ENCODE measurements at regions not wholly inside any gene's neighbourhood (a gene's known extent, or its start where the extent isn't known, plus 50 kb on each side); places are given as distances from the start of the nearest gene placed in this dataset.
"Not testable (repeated sequence)": the region's sequence is repeated elsewhere in the genome, so short reads cannot be mapped to it uniquely, and the experiment has no call there.

DNA sequence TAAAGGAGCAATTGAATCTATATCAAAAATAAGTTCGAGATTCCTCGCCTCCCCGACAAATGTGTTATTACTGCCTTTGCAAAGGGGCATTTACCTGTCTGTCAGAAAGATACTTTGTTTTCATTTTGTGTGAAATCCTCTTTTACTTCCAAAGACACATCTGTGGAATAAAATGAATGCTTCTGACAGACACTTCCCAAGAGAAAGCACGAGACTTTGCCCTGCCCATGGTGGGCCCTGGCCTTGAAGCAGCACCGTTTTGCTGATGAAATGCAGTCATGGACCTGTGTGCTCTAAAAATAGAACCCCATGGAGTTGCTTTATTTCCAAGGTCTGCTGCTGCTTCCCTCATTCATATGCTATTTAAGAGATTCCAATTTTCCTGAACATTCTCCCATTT lies 85.9 kb upstream of the USP47 start:
- DNase-seq: no peak

DNA sequence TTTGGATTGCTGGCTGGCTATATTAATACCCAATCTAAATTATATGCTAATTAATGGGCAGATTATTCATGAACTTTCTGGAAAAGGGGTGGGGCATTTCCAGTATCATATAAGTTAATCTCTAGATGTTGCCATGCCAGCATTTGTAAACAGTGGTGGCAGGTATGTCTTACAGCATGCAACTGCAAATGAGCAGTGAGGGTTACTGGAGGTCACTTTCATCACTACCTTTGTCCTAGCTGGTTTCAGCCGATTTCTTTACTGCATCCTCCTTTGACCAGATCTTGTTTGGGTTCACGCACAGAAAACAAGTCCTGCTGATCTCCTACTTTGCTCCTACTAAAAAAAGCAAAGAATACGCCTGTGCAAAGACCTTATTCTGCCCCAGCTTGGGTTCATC lies 89.1 kb upstream of the USP47 start:
- DNase-seq: no peak

DNA sequence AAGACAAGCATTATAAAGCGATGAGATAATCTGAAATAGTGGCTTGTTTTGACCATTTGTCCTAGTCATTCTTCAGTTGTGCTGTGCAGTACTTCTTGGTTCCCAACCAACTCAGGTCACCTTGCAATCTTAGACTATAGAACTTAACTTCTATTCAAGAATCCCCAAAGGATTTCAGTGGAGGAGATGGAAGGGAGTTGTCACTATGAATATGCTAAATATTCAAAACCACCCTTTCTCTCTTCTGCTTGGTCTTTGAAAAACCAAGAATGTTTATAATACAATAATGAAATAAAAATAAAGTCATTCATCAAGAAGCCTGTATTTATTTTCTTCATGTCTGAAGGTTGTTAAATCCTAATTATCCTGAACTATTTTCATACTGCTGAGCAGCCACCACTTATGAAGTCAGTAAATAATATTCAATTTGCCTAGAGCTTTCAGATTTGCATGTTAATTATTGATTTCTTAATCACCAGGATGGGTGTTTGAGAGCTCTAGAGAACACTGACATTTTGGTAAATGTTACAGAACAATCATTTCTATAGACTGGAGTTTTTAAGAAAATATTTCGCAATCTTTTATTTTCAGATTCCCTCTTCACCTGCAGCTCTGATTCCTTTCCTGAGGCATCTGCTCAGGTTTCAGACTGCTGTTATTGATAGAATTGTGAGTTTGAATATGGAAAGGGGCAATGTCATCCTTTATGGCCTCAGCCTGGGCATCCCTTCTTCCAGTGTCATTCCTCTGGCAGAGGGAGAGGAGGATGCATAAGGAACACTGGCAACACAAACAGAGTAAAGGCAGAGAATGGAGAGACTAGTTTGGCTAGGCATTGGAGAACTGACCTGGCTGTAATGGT lies 91.5 kb upstream of the USP47 start:
- no peak for DNase-seq

DNA sequence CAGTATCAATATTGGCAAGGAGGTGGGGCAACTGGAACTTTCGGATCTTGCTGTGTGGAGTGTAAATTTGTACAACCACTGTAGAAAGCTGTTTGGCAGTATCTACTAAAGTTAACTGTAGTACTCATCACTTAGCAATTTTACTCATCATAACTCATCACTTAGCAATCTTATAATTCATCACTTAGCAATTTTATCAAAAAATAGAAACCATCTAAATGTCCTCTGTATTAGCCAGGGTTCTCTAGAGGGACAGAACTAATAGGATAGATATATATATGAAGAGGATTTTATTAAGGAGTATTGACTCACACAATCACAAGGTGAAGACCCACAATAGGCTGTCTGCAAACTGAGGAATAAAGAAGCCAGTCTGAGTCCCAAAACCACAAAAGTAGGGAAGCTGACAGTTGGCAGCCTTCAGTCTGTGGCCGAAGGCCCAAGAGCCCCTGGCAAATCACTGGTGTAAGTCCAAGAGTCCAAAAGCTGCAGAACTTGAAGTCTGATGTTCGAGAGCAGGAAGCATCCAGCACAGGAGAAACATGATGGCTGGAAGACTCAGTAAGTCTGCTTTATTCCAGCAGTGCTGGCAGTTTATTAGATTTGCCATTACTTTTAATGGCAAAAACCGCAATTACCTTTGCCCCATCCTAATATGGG lies 92.9 kb upstream of the USP47 start:
- no peak for DNase-seq

DNA sequence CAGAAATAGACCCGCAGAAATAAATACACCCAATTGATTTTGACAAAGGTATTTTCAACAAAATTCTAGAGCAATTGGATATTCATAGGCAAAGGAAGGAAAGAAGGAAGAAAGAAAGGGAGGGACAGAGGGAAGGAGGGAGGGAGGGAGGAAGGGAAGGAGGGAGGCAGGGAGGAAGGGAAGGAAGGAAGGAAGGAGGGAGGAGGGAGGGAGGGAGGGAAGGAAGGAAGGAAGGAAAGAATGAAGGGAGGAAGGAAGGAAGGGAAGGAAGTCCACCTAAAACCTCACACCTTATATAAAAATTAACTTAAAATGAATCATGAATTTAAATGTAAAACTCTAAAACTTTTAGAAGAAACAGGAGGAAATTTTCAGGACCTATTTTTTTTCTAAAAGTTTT lies 94.2 kb upstream of the USP47 start:
- DNase-seq: no peak

DNA sequence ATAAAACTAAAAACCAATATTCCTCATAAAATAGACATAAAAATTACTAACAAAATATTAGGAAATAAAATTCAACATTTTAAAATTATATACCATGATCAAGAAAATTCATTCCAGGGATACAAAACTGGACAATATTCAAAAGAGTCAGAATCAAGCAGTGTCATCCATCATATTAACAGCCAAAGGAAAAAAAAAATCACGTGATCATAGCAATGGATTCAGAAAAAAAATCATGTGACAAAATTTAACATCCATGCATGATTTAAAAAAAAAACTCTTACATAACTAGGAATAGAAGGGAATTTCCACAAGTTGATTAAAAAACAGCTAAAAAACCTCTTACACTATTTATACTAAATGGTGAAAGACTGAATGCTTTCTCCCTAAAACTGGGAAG lies 95.3 kb upstream of the USP47 start:
- DNase-seq: no peak

DNA sequence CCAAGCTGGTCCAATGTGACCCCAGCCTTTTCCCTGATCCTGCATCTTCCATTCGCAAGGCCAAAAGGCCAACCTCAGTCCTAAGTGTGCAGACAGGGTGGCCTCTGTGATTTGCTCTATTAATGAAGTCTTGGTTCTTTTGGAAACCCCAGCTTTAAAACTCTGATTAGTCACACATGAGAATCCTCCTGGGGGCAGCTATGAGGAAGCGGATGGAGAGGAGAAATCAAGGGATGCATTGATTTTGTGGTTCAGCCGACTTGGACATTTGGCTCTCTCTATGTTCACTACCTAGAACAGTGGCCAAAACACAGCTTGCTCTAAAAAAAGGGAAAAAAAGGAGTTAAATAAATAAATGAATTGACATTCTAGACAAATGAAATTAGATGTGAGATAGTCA lies 98.6 kb upstream of the USP47 start:
- DNase-seq: no peak

DNA sequence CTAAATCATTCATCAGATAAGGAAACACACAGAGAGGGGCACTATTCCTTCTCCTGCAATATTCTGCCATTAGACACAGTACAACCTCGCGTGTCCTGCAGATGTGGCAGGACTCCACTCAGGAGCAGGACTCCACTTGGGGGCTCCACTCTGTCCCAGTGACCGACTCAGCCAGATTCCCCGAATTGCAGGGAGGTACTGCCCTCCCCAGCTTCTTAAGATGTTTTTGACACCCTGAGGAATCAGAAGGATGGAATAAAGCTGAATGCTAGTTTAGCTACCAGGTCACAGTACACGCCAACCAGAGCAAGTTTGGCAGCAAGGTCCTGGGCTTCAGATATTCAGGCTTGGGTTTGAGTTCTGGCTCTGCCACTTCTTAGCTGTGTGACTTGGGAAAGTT lies 99.3 kb upstream of the USP47 start:
- no peak for DNase-seq

DNA sequence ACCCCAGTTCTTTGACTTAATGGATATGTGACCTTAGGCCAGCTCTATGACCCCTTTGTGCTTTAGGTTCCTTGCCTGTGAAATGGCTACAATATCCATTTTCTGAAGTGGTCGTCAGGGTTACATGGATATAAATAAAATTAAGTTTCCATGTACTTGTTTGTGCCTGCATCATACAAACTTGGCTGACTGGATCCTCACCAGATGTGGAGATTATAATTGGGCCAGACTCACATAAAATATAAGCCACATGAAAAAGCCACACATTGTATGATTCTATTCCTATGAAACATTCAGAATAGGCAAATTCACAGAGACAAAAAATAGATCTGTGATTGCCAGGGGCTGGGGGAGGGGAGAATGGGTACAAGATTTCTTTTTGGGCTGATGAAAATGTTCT lies 100.9 kb upstream of the USP47 start:
- no peak for DNase-seq

DNA sequence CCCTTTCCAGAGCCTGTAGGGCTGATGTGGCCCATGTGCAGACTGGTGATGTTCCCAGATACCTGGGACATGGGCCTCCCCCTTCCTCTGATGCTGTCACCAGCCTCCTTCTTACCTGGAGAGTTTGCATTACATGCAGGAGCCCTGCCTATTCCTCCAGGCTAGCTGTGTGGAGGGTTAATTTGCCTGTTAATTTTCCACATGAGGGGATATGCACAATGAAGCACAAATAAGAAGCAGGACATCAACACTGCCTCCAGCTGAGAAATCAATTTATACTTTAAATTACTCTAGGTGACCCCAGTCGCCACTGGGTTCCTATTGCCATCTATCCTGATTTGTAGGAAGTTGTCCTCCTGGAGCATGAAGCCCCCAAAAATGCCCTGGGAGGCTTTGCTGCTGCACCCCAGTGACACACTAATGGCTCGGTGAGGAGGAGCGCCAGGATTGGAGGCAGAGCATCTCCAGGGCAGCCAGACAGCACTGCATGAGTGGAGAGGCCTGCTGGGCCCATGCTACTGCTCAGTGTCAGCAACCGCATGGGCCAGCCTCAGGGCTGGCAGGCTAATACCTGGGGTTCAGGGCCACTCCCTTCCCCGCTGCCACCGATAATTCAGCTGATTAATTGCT lies 101.6 kb upstream of the USP47 start:
- DNase-seq: no peak

DNA sequence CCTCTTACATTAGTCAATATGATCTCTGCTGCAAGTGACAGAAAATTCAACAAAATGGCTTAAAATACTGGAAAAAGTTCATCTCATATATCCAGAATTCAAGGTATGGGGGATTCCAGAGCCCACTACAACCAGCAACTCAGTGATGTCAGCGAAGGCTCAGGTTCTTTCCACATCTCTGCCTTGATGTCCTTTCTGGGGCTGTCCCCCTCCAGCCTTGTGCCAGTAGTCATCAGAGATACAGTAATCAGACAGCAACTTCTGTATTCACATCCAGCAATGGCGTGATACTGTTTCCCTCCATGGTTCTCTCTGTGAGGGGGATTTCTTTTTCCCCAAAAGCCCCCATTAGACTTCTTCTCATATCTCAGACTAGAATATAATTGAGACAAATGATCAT lies 103.4 kb upstream of the USP47 start:
- no peak for DNase-seq

DNA sequence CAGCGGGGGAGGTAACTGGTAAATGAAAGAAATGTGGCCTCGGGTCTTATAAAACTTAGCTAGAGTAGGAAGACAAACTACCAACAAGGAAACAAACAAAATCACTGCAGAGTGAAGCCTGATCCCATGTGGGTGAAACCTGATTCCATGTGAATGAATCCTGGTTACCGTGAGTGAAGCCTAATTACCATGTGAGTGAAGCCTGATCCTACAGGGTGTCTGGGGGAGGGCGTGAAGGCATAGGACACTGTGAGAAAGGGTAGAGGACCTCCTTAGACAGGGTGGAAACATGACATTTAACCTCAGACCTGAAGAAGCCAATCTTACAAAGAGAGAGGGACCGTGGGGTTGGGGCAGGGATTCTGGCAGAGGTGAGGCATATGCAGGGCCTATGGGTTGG lies 106.2 kb upstream of the USP47 start:
- DNase-seq: peak; percentile 18

DNA sequence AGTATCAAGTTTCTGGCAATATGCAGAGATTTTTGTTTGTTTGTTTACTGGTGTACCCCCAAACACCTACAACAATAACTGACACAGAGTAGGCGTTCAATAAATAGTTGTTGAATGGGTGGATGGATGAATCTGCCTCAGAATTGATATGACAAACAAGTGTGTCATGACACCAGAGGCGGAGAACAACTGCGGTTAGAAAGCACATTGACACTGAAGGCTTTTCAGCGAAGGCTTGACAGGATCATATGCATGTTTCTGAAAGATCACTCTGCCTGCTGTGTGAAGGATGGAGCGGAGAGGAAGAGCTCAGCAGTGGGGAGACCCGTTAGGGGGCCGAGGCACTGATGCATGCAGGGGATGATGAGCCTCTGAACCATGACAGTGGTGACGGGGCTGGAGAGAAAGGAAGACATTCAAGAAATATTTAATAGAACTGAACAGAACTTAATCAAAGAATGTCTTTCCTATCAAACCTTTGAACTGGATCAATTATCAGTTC lies 108.5 kb upstream of the USP47 start:
- no peak for DNase-seq

DNA sequence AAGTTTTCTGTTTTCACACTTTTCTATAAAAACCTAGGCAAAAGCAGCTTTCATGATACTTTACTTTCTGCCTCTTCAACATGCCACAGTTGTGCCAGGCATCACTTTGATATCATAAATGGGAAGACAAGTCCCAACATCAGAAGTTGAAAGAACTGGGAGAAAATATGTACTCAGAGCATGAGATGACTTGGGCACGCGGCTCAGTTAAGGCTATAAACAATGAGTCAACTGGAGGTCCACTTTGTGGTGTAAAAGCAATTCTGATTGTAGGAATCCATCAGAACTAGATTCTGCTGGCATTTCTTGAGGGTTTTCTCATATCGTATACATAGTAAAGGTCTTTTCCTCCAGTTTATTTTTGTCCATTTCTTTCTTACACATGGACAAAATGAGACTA lies 109.7 kb upstream of the USP47 start:
- DNase-seq: no peak

DNA sequence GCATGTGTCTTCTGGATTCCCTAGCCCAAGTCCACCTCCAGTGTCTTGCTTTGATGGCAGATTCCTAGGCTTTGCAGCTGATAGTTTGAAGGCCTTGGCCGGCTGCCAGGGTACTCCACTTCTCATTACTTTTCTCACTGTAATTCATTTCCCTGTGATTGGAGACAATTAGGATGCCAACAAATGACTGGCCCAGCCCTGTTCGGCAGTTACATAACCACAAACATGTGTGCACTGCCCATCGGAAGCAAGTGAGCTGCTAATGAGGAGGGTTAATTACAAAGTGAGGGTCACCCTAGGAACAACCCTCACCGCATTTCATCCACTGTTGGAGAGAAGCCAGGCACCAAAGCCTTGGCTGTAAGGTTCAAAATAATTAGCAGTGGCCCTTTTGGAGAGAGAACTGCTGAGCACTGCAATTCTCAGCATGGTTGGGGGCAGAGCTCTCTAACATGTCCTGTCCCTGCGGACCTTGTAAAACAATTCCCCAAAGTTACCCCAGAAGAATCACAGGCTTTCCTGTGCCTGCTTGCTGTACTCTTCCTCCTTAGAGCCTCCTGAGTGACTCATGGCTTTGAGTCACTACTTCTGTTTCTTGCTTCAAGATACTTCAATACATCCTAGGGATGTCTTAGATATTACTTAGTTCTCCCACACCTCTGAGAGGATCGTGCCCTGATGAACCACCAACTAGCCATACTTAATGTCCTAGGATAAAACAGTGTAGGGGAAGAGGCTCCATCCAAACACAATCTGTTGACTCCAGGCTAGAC lies 109.7 kb upstream of the GALNT18 start:
- DNase-seq: peak; percentile 47

DNA sequence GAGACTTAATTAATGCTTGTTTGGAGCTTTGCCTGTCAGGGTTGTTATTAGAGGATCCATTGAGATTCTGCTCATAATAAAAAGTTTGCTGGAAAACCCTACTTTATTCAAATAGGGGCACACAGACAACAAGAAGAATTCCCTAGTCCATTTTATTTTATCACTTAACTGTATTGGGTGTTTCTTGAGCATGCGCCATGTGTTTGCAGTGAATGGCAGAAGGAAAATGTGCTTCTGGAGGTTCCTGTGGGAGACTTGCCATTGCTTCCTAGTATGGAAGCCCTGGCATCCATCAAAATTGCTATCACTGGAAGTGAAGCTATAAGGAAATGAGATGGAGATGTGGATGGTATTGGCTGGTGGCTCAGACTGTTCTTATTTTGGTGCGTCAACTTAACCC lies 106.6 kb upstream of the GALNT18 start:
- no peak for DNase-seq

DNA sequence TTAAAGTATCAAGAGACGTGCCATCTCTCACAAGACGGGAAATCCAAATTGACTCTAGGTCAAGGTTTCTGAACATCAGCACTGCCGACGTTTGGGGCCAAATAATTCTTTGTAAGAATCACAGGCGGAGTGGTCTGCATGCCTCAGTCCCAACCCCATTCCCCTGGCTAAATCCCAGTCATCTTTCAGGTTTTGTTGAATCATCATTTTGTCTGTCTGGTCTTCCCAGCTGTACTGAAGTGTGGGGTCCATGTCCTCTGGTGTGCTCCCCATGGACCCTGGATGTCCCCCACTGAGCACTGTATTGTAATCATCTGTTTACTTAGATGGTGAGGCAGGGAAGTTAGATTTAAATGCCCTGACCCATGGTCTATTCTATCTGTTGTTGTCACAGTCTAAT lies 103.6 kb upstream of the GALNT18 start:
- DNase-seq: no peak

DNA sequence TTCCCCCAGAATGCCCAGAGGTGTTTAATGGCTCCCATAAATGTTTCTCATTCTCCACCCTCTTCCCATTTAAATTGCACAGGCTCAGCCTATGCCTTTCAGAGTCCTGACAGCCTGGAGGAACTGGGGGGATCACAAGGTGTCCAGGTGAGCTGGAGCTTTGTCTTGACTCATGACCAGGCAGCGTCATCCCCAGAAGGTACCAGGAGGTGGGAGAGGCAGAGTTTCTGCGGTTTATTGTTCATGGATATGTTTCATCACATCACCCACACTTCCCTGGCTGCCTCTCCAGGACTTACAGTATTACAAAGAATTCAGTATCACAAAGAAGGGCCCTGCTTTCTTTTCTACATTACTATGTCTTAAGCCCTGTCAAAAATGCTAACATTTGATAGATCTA lies 103.2 kb upstream of the GALNT18 start:
- DNase-seq: no peak

DNA sequence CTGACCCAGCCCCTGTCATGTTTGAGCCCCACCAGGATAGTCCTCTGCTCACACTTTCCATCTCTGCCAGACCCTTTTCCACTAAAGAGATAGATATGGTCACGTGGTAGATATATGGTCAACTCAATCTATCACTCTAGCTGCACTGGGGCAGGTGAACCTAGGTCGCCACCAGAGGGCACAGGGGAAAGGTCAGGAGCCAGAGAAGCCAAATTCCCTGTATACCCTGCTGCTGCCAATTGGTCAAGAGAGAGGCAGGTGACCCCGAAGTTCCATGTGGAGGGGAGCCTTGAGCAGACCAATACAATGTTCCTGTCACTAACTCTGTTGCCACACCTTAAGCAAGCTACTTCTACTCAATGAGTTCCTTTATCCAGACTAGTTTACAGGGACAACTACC lies 101.1 kb upstream of the GALNT18 start:
- no peak for DNase-seq

DNA sequence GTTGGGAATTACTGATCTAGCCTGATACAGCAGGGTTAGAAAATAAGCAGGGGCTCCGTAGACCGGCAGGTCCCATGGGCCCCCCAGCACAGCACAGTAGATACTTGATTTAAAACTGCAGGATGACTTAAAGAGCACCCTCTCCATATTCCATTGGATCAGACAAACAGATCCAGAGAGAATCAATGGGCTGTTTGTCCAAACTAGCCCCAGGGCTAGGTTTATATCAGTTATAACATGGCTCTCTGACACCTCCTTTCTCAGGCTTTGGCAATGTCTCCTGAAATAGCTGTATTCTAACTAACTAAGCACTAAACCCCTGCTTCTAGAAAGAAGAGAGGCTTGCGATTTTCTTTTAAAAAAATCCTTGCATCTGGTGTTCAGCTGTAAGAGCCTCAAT lies 100.4 kb upstream of the GALNT18 start:
- no peak for DNase-seq

DNA sequence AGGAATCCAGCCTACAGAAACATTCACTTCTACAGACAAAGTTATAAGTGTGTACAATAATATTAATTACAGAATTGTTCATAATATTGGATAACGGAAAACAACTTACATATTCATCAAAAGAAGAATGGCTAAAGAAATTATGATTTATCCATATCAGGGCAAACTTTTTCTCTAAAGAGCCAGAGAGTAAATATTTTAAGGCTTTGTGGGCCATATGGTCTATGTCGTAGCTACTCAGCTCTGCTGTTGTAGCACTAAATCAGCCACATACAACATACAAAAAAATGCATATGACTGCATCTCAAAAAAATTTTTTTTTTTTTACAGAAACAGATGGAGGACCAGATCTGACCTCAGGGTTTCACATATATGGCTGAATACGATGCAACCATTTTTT lies 96.7 kb upstream of the GALNT18 start:
- DNase-seq: no peak

DNA sequence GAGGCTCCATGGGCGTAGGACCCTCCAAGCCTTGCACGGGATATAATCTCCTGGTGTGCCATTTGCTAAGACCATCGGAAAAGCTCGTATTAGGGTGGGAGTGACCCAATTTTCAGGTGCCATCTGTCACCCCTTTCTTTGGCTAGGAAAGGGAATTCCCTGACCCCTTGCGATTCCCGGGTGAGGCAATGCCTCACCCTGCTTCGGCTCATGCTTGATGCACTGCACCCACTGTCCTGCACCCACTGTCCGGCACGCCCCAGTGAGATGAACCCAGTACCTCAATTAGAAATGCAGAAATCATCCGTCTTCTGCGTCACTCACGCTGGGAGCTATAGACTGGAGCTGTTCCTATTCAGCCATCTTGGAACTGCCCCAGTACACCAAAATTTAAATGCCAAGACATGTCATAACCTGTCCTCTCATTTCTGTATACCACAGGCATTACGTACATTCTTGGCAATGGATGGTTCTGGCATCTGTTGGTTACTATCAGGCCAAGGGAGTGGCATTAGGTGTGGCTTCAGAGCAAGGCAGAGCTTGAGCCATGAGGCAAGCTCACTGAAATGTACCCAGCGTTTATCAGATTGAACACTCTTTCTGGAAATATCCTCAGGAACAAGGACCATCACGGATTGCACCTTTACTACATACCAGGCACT lies 95.4 kb upstream of the GALNT18 start:
- DNase-seq: no peak

DNA sequence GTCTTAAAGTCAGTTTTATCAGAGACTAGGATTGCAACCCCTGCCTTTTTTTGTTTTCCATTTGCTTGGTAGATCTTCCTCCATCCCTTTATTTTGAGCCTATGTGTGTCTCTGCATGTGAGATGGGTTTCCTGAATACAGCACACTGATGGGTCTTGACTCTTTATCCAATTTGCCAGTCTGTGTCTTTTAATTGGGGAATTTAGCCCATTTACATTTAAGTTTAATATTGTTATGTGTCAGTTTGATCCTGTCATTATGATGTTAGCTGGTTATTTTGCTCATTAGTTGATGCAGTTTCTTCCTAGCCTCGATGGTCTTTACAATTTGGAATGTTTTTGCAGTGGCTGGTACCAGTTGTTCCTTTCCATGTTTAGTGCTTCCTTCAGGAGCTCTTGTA lies 93.3 kb upstream of the GALNT18 start:
- not testable (repeated sequence) for DNase-seq
